HepG2 (cell line): ENCODE measurements at regions not wholly inside any gene's neighbourhood (a gene's known extent, or its start where the extent isn't known, plus 50 kb on each side); places are given as distances from the start of the nearest gene placed in this dataset.

Source experiments
- ATAC-seq: fragments of 200-7000 bp; cut with Tn5 transposase; 3 replicates; pipeline ENCODE4 v1.9.1; 2020; ENCODE audit warnings: mild to moderate bottlenecking, moderate library complexity
- BruUV-seq: library from RNA; stranded (reverse); fragments of 400-500 nt; replicated peaks from 2 replicates; lab custom pipeline; 2021; lab: Mats Ljungman, UMichigan
- CTCF ChIA-PET: fragments of 300-600 bp; formaldehyde crosslinking; extraction: SDS; loops from one replicate; lab custom pipeline; 2021; ENCODE audit warnings: low total read pairs, inconsistent platforms, low intra/inter-chr PET ratio; lab: Yijun Ruan, JAX
- POLR2A ChIA-PET: fragments of 350-600 bp; sonication (Branson Sonifier 250); formaldehyde crosslinking; loops from one replicate; lab custom pipeline; 2020; ENCODE audit warnings: antibody characterized with exemption, inconsistent platforms; lab: Yijun Ruan, JAX
- DNase-seq: peaks from one replicate; pipeline ENCODE4 v3.0.0-alpha.2; 2015; ENCODE audit warnings: low spot score
- FAIRE-seq: peaks from 3 replicates; lab custom pipeline; 2011; peaks lifted over from hg19 to GRCh38; lab: Jason Lieb, UNC
- H2AFZ ChIP-seq: one replicate; pipeline ENCODE4 v1.6.1; 2011; ENCODE audit warnings: low read length, inconsistent platforms
- H3K27ac ChIP-seq: fragments of 300-600 bp; 3 replicates; pipeline ENCODE4 v1.8.0; 2011; ENCODE audit warnings: mixed run types, mild to moderate bottlenecking, mixed read lengths, low read length, inconsistent platforms; ENCODE audit not compliant: insufficient read depth; ENCODE audit errors: extremely low read length
- H3K27me3 ChIP-seq, 2 experiments: fragments of 200-600 bp in 1 of 2; 2 replicates in 1 of 2; 3 replicates in 1 of 2; pipeline versions ENCODE4 v1.6.0 to v1.8.0; 2011; ENCODE audit warnings: low read length in 2 of 2, mild to moderate bottlenecking in 2 of 2, moderate library complexity in 2 of 2, inconsistent platforms in 1 of 2; ENCODE audit not compliant: insufficient read depth in 2 of 2, control insufficient read depth in 1 of 2
- H3K36me3 ChIP-seq, 2 experiments: fragments of 200-600 bp in 1 of 2; replicated peaks in 1 of 2; 2 replicates in 1 of 2; 3 replicates in 1 of 2; pipeline versions ENCODE4 v1.5.1 to v1.8.0; 2011; ENCODE audit warnings: low read length in 2 of 2, inconsistent platforms in 1 of 2; ENCODE audit not compliant: insufficient read depth in 2 of 2, control insufficient read depth in 1 of 2
- H3K4me1 ChIP-seq: 2 replicates; pipeline ENCODE4 v1.5.1; 2012; ENCODE audit warnings: low read length, inconsistent platforms; ENCODE audit not compliant: insufficient read depth
- H3K4me2 ChIP-seq: 2 replicates; pipeline ENCODE4 v1.6.0; 2011; ENCODE audit warnings: low read depth, low read length, inconsistent platforms
- H3K4me3 ChIP-seq, 3 experiments: fragments of 200-600 bp in 1 of 3; sonication (generic), shearing (Covaris generic) in 1 of 3; replicated peaks in 1 of 3; 2 replicates each; pipeline ENCODE4 v1.5.1; 2011 to 2016; ENCODE audit warnings: low read length in 3 of 3, inconsistent platforms in 2 of 3, low read depth in 2 of 3, mild to moderate bottlenecking in 2 of 3, control low read depth in 1 of 3, mixed read lengths in 1 of 3; ENCODE audit not compliant: insufficient read depth in 1 of 3
- H3K79me2 ChIP-seq: one replicate; pipeline ENCODE4 v1.6.1; 2011; ENCODE audit warnings: low read length, inconsistent platforms; ENCODE audit not compliant: insufficient read depth
- H3K9ac ChIP-seq: 2 replicates; pipeline ENCODE4 v1.6.0; 2011; ENCODE audit warnings: mild to moderate bottlenecking, low read depth, low read length, inconsistent platforms; ENCODE audit not compliant: insufficient read depth
- H3K9me3 ChIP-seq: 2 replicates; pipeline ENCODE4 v1.5.1; 2012; ENCODE audit warnings: mild to moderate bottlenecking, low read length
- H4K20me1 ChIP-seq: 2 replicates; pipeline ENCODE4 v1.6.0; 2011; ENCODE audit warnings: inconsistent platforms, mild to moderate bottlenecking, low read length, moderate library complexity; ENCODE audit not compliant: insufficient read depth
- ATF3 ChIP-seq: sonication (generic); formaldehyde crosslinking; IDR thresholded peaks from 2 replicates; pipeline ENCODE4 v1.4.0; 2020; ENCODE audit warnings: missing genetic modification reagents
- MTA3 ChIP-seq: sonication (generic); formaldehyde crosslinking; IDR thresholded peaks from 2 replicates; pipeline ENCODE4 v1.4.0; 2020; ENCODE audit warnings: missing genetic modification reagents
- ZKSCAN1 ChIP-seq: fragments of 150-350 bp; IDR thresholded peaks from 2 replicates; pipeline ENCODE4 v1.6.1; 2014; ENCODE audit warnings: low read length
- ZNF263 ChIP-seq: sonication (generic); formaldehyde crosslinking; IDR thresholded peaks from 2 replicates; pipeline ENCODE4 v1.4.0; 2020; ENCODE audit warnings: missing genetic modification reagents
- ZNF558 ChIP-seq: sonication (generic); formaldehyde crosslinking; IDR thresholded peaks from 2 replicates; pipeline ENCODE4 v1.9.0; 2022; ENCODE audit warnings: mild to moderate bottlenecking, missing genetic modification reagents, borderline replicate concordance
- ZNF572 ChIP-seq: sonication (generic); formaldehyde crosslinking; IDR thresholded peaks from 2 replicates; pipeline ENCODE4 v1.5.1; 2020; ENCODE audit warnings: mild to moderate bottlenecking, missing genetic modification reagents
- ZNF709 ChIP-seq: sonication (generic); formaldehyde crosslinking; IDR thresholded peaks from 2 replicates; pipeline ENCODE4 v1.5.0; 2020; ENCODE audit warnings: mild to moderate bottlenecking, missing genetic modification reagents
- WGBS: methylation state at CpG from one replicate; pipeline ENCODE4 v1.1.6; 2017; ENCODE audit warnings: low lambda C conversion rate; 5-methylcytosine and 5-hydroxymethylcytosine counted together
- in situ Hi-C: cut with HindIII; loops from 2 replicates; pipeline ENCODE4 v1.10.0; 2017; ENCODE audit warnings: low pct_unique_long_range_greater_than_20kb; ENCODE audit not compliant: extremely low pct_ligation_motif_present
- intact Hi-C: fragments of 100-400 bp; cut with micrococcal nuclease; formaldehyde crosslinking; loops from one replicate; pipeline ENCODE4 v1.10.0; 2022; ENCODE audit not compliant: unreplicated experiment
- TF ChIP-seq, protein P1 (sequence below): sonication (generic); formaldehyde crosslinking; conservative IDR thresholded peaks from 2 replicates; pipeline ENCODE4 v1.8.0; 2022; ENCODE audit warnings: low read depth, missing genetic modification reagents
- TF ChIP-seq, protein P2 (sequence below): IDR thresholded peaks from 2 replicates; pipeline ENCODE4 v1.6.1; 2016

DNA sequence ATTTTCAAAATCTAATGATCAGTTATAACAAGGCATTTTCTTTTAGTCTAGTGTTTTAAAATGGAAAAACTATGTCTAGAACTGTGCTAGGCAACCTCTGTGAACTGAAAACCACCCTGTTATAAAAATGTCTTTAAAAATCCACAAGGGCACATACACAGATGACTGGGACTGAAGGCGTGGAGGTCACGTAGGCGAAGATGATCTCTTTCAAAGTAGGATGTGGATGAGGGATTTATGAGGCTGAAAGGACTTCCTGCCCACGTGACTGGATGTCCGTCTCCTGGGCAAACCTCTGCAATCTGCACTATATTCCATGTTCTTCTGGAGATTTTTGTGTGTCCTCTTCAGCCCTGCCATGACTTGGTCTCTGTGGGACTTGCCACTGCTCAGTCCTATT is 84.2 kb upstream of the ZNF536 start (continued):
- TF ChIP-seq ZNF263: no peak
- no peak for TF ChIP-seq ZNF558 (CRISPR knock-in tag)
- no peak for TF ChIP-seq ZKSCAN1
- TF ChIP-seq, protein P1, sequence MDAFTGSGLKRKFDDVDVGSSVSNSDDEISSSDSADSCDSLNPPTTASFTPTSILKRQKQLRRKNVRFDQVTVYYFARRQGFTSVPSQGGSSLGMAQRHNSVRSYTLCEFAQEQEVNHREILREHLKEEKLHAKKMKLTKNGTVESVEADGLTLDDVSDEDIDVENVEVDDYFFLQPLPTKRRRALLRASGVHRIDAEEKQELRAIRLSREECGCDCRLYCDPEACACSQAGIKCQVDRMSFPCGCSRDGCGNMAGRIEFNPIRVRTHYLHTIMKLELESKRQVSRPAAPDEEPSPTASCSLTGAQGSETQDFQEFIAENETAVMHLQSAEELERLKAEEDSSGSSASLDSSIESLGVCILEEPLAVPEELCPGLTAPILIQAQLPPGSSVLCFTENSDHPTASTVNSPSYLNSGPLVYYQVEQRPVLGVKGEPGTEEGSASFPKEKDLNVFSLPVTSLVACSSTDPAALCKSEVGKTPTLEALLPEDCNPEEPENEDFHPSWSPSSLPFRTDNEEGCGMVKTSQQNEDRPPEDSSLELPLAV (CRISPR knock-in tag): no peak

DNA sequence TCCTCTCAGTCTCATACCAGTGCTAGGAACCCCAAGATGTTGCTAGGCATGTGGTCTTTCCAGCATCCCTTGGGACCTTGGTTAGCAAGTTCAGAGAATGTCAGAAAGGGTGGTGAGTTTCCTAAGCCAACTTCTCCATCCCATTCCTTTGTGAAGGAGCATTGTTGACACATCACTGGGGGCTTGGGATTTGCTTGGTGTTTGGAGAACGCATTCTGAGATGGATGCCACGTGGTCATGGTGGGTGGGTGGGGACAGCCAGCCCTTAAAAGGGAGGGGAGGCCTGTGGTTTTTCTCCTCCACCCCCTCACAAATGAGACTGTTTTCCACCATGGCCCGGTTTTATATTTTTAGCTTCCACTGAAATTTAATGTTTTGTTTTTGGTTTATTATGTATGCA is 83.3 kb upstream of the ZNF536 start:
- no peak overlapping the region for H3K4me2 ChIP-seq
- BruUV-seq: no TSS peak
- WGBS: 0% methylated on average over 1 of the region's 3 CpGs

More for the DNA sequence above, 83.3 kb upstream of the ZNF536 start:
- CTCF ChIA-PET: no interaction called here
- no peaks in the 10 kb centered on the region for H4K20me1 ChIP-seq
- POLR2A ChIA-PET: no interaction called here
- no peak overlapping the region for H2AFZ ChIP-seq
- H3K27ac ChIP-seq: no peak overlapping the region
- no peaks in the 10 kb centered on the region for H3K4me1 ChIP-seq
- H3K9ac ChIP-seq: no peak overlapping the region
- DNase-seq: no peak
- no peaks in the 10 kb centered on the region for H3K79me2 ChIP-seq
- TF ChIP-seq ZNF263: no peak
- TF ChIP-seq ZNF709: no peak
- TF ChIP-seq MTA3: no peak
- TF ChIP-seq ZNF572: no peak
- no peak for TF ChIP-seq ATF3 (CRISPR knock-in tag)
- TF ChIP-seq, protein P2, sequence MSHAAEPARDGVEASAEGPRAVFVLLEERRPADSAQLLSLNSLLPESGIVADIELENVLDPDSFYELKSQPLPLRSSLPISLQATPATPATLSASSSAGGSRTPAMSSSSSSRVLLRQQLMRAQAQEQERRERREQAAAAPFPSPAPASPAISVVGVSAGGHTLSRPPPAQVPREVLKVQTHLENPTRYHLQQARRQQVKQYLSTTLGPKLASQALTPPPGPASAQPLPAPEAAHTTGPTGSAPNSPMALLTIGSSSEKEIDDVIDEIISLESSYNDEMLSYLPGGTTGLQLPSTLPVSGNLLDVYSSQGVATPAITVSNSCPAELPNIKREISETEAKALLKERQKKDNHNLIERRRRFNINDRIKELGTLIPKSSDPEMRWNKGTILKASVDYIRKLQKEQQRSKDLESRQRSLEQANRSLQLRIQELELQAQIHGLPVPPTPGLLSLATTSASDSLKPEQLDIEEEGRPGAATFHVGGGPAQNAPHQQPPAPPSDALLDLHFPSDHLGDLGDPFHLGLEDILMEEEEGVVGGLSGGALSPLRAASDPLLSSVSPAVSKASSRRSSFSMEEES (CRISPR knock-in tag): no peak
- peaks cover 0 to 5% of the 10 kb centered on the region in 2 experiments; a peak in 3 of 5 replicates for H3K27me3 ChIP-seq
- ATAC-seq: no peak
- in situ Hi-C loops: no loop called here
- intact Hi-C loops: no loop called here
- no peaks in the 10 kb centered on the region for H3K36me3 ChIP-seq
- H3K4me3 ChIP-seq: no peak overlapping the region
- H3K9me3 ChIP-seq: no peaks in the 10 kb centered on the region
- FAIRE-seq: no peak
